ENCODE measurements at regions not wholly inside any gene's neighbourhood (a gene's known extent, or its start where the extent isn't known, plus 50 kb on each side); places are given as distances from the start of the nearest gene placed in this dataset.

- no peak for DNase-seq
Observed at GRCh38 chr22:34845391-34845790, 220.6 kb upstream of the ISX start.

- DNase-seq = peak; percentile 89
Observed at GRCh38 chr22:34847072-34847471, 218.9 kb upstream of the ISX start.

- DNase-seq = peak; percentile 31
Observed at GRCh38 chr22:34849965-34850364, 216.0 kb upstream of the ISX start.

- DNase-seq = no peak
Observed at GRCh38 chr22:34851918-34852662, 213.9 kb upstream of the ISX start.

- no peak for DNase-seq
Observed at GRCh38 chr22:34855471-34855870, 210.5 kb upstream of the ISX start.

- peak; percentile 49 for DNase-seq
Observed at GRCh38 chr22:34858066-34858465, 207.9 kb upstream of the ISX start.

- no peak for DNase-seq
Observed at GRCh38 chr22:34861787-34862186, 204.2 kb upstream of the ISX start.

GRCh38 chr22:34866081-34866480 is 199.9 kb upstream of the ISX start:
- DNase-seq = no peak

GRCh38 chr22:34866495-34867131 is 199.3 kb upstream of the ISX start:
- peak; percentile 86 for DNase-seq

- DNase-seq = no peak
Observed at GRCh38 chr22:34877506-34877905, 188.5 kb upstream of the ISX start.

- no peak for DNase-seq
Observed at GRCh38 chr22:34878171-34878570, 187.8 kb upstream of the ISX start.

- DNase-seq = peak; percentile 13
Observed at GRCh38 chr22:34879001-34879400, 187.0 kb upstream of the ISX start.

GRCh38 chr22:34880662-34881061 is 185.3 kb upstream of the ISX start:
- no peak for DNase-seq

- DNase-seq = no peak
Observed at GRCh38 chr22:34881453-34881852, 184.5 kb upstream of the ISX start.

- DNase-seq = no peak
Observed at GRCh38 chr22:34885852-34886251, 180.1 kb upstream of the ISX start.

GRCh38 chr22:34886391-34886790 is 179.6 kb upstream of the ISX start:
- no peak for DNase-seq

GRCh38 chr22:34886812-34887211 is 179.1 kb upstream of the ISX start:
- no peak for DNase-seq

GRCh38 chr22:34897126-34897525 is 168.8 kb upstream of the ISX start:
- no peak for DNase-seq

- no peak for DNase-seq
Observed at GRCh38 chr22:34902335-34902734, 163.6 kb upstream of the ISX start.

GRCh38 chr22:34903416-34903815 is 162.5 kb upstream of the ISX start:
- DNase-seq = no peak

GRCh38 chr22:34904486-34904885 is 161.5 kb upstream of the ISX start:
- no peak for DNase-seq

GRCh38 chr22:34913826-34914225 is 152.1 kb upstream of the ISX start:
- DNase-seq = no peak

GRCh38 chr22:34914846-34915245 is 151.1 kb upstream of the ISX start:
- no peak for DNase-seq

GRCh38 chr22:34917239-34917638 is 148.7 kb upstream of the ISX start:
- no peak for DNase-seq

GRCh38 chr22:34931026-34931425 is 134.9 kb upstream of the ISX start:
- no peak for DNase-seq
